WERI-Rb-1 (cell line): ENCODE measurements at regions not wholly inside any gene's neighbourhood (a gene's known extent, or its start where the extent isn't known, plus 50 kb on each side); places are given as distances from the start of the nearest gene placed in this dataset.

Experiments used
- DNase-seq: peaks from one replicate; pipeline ENCODE4 v3.0.0-alpha.2; 2020
- H3K27ac ChIP-seq: fragments of 250-450 bp; sonication (Bioruptor Pico); 2 replicates; pipeline ENCODE4 v1.5.1; 2020; ENCODE audit warnings: mild to moderate bottlenecking, moderate library complexity
- H3K27me3 ChIP-seq: fragments of 250-450 bp; sonication (Bioruptor Pico); 2 replicates; pipeline ENCODE4 v1.5.1; 2021; ENCODE audit warnings: mild to moderate bottlenecking, low read depth, moderate library complexity; ENCODE audit not compliant: insufficient read depth, severe bottlenecking
- H3K36me3 ChIP-seq: fragments of 250-450 bp; sonication (Bioruptor Pico); 2 replicates; pipeline ENCODE4 v1.5.1; 2020; ENCODE audit warnings: mild to moderate bottlenecking, moderate library complexity
- H3K4me3 ChIP-seq: 2 replicates; pipeline ENCODE4 v1.5.1; 2011; ENCODE audit warnings: low read depth, mild to moderate bottlenecking, control low read depth, low read length
- H3K9me3 ChIP-seq: fragments of 250-450 bp; sonication (Bioruptor Pico); 2 replicates; pipeline ENCODE4 v1.5.1; 2021; ENCODE audit warnings: mild to moderate bottlenecking, moderate library complexity; ENCODE audit not compliant: severe bottlenecking
- TF ChIP-seq, protein P1 (sequence below): IDR thresholded peaks from 2 replicates; pipeline ENCODE4 v1.5.1; 2011; ENCODE audit warnings: low read depth, mild to moderate bottlenecking, control low read depth, inconsistent platforms, low read length

DNA sequence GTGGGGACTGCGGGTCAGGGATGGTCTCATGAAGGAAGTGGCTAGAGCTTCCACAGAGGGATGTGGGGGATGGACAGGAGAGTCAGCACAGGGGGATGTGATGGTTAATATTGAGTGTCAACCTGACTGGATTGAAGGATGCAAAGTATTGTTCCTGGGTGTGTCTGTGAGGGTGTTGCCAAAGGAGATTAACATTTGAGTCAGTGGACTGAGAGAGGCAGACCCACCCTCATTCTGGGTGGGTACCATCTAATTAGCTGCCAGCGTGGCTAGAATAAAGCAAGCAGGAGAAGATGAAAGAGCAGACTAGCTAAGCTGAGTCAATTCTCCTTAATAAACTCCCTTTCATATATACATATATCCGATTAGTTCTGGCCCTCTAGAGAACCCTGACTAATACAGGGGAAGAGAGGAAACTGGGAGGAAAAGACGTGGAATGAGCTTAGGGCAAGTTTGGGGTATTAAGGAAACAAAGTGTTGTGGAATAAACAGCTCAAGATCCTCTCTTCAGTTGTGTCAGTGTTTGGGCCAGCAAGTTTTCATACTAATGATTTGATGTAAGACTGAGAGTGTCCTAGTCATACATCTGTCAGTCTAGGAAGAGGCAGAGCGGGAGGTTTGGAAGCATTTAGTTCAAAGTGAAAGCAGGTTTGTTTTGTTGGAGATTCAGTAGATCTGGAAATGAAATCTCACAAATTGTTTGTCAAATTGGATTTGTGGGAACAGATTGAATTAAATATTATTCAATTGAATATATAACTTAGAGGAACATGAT is 135.2 kb upstream of the NT5C1B start:
- Histone ChIP-seq H3K4me3 (no peak overlapping the region), H3K27ac (no peak overlapping the region), H3K9me3 (no peaks in the 10 kb centered on the region), H3K36me3 (no peaks in the 10 kb centered on the region), H3K27me3 (peaks cover 63% of the 10 kb centered on the region)
- TF ChIP-seq, protein P1, sequence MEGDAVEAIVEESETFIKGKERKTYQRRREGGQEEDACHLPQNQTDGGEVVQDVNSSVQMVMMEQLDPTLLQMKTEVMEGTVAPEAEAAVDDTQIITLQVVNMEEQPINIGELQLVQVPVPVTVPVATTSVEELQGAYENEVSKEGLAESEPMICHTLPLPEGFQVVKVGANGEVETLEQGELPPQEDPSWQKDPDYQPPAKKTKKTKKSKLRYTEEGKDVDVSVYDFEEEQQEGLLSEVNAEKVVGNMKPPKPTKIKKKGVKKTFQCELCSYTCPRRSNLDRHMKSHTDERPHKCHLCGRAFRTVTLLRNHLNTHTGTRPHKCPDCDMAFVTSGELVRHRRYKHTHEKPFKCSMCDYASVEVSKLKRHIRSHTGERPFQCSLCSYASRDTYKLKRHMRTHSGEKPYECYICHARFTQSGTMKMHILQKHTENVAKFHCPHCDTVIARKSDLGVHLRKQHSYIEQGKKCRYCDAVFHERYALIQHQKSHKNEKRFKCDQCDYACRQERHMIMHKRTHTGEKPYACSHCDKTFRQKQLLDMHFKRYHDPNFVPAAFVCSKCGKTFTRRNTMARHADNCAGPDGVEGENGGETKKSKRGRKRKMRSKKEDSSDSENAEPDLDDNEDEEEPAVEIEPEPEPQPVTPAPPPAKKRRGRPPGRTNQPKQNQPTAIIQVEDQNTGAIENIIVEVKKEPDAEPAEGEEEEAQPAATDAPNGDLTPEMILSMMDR: no peak
- DNase-seq: no peak

- no peak overlapping the region for H3K27ac ChIP-seq
- DNase-seq: no peak
Observed at GRCh38 chr2:18723219-18723618, 133.8 kb upstream of the NT5C1B start.

DNA sequence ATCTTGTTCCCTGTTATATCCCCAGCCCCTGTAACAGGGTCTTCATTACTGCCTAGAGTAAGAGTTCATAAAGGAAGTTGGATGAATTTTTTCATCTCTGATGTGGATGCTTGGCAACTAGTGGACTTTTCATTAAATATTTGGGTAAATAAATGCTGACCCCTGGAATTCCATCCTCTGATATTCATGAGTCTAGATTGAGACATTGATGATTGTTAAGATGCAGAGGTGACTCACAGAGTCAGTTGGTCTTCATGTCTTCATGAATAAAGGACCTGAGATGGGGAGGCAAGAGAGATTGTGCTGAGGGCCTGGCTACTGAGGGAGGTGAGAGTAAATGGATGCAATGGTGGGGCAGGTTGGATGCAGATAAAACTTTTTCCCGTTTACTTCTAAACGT is 132.7 kb upstream of the NT5C1B start:
- no peaks in the 10 kb centered on the region for H3K9me3 ChIP-seq
- no peak overlapping the region for H3K27ac ChIP-seq
- peaks cover 67% of the 10 kb centered on the region for H3K27me3 ChIP-seq
- no peaks in the 10 kb centered on the region for H3K36me3 ChIP-seq
- TF ChIP-seq, protein P1: no peak
- no peak for DNase-seq
- no peak overlapping the region for H3K4me3 ChIP-seq

More at GRCh38 chr2:18723219-18723618, 133.8 kb upstream of the NT5C1B start:
- Histone ChIP-seq H3K4me3 (no peak overlapping the region), H3K27me3 (peaks cover 68% of the 10 kb centered on the region), H3K9me3 (no peaks in the 10 kb centered on the region), H3K36me3 (no peaks in the 10 kb centered on the region)
- TF ChIP-seq, protein P1: no peak

DNA sequence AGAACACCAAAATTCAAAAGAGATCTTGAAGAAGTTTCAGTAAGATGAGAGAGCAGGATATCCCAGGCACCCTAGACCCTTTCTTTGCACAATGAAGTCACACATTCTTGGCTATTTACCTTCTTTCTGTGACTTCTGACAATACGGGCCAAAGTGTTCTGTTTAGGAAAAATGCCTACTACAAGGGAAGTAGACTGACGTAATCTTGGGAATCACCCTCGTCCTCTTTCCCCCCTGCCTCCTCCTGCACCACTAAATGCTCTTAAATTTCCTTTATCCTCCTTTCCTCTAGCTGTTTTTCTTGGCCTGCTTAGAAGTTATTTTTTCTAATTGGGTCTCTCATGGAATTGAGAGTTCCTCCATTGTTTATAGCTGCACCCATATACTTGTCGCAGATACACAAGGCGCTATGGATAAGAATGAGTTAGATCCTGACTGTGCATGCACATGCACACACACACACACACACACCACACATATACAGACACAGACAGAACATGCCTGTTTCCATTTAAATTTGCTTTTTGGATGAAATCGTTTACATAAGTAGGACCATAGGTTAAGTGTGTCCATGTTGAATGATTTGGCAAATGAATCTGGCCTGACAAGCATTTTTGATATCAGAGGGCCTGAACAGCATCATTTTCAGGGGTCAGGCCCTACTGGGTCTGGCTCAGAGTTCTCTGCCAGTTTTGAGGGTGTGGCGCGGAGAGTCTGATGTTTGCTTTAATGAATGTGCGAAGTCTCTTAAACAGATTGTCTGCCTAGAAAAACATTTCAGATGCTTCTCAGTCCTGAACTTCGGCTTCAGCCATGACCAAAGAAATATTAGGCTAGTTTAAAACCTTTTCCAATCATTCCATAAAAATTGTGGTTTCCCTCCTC is 131.9 kb upstream of the NT5C1B start:
- no peaks in the 10 kb centered on the region for H3K9me3 ChIP-seq
- no peak overlapping the region for H3K27ac ChIP-seq
- H3K36me3 ChIP-seq: no peaks in the 10 kb centered on the region
- H3K27me3 ChIP-seq: peaks cover 68% of the 10 kb centered on the region
- TF ChIP-seq, protein P1: no peak
- no peak overlapping the region for H3K4me3 ChIP-seq
- no peak for DNase-seq

DNA sequence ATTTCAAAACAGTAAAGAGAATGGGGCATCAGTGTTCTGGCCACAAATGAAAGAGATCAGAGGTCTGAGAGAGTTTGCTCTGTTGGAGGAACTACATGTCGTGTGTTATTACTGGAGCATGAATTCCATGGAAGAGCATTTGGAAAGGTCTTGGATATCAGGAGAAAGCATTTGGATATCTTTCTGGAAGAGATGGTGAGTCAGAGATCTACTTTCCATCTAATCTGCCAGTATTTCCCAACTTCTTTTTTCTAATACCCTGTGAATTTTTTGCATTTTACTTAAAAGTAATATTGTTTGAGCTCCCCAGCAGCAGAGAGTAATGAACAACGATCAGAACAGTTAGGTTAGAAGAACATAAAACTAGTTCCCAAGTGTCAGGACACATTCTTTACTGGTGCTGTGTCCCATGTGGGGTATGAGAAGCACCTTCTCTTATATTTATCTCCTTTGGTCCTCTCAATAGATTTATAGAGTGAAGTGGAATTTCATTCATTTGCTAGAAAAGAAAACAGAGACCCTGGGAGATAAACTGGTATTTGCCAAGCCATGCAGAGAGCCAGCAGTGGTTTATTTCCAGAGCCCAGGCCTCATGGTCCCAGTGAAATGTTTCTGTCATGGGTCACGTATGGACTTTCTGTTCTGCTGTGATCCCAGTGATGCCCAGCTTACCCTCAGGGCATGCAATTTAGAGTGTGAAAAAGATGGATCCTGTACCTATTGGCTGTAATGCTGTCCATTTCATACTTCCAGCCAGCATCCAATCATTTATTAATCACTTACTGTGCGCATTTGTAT is 130.8 kb upstream of the NT5C1B start:
- TF ChIP-seq, protein P1: no peak
- no peaks in the 10 kb centered on the region for H3K36me3 ChIP-seq
- no peaks in the 10 kb centered on the region for H3K9me3 ChIP-seq
- H3K4me3 ChIP-seq: no peak overlapping the region
- peaks cover 61% of the 10 kb centered on the region for H3K27me3 ChIP-seq
- DNase-seq: no peak
- no peak overlapping the region for H3K27ac ChIP-seq
